Stimulated activated CD4-positive, alpha-beta T cell treated with anti-CD3 and anti-CD28 coated beads, TNF-alpha, amount 100 ng/mL, for 48 hours (primary cell): ENCODE measurements at regions not wholly inside any gene's neighbourhood (a gene's known extent, or its start where the extent isn't known, plus 50 kb on each side); places are given as distances from the start of the nearest gene placed in this dataset.
"Not testable (repeated sequence)": the region's sequence is repeated elsewhere in the genome, so short reads cannot be mapped to it uniquely, and the experiment has no call there.

ENCODE experiments used
- DNase-seq, 3 donors: peaks; one replicate each; pipeline ENCODE4 v3.0.0-alpha.2; 2020; ENCODE audit warnings: low read depth in 3 of 3

DNA sequence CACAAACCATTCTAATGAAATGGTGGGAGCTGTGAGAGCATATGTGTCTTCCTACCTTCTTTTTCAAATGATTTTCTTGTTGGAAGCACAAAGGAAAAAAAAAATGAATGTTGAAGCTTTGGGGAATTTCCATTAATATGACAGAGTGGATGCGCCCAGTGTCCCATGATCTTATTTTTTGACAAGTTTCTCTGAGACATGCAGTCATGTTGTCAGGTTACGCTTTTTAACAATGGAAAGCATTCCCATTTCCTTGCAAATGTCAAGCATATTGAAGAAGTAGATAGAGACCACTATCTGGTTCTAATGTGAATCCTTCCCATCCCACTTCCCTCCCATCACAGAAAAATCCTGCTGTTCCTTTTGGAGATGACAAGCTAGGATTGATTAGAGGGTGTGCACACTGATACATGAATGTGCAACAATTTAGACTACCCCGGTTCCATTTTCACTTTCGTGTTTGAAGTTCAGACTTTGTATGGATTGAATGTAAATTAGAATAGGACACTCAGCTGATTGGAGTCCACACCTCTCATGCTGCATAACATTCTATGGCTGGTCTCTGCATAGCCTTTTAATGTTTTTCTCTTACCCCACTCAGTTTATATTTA is 919.4 kb downstream of the TLE4 start:
- DNase-seq, result no peak

DNA sequence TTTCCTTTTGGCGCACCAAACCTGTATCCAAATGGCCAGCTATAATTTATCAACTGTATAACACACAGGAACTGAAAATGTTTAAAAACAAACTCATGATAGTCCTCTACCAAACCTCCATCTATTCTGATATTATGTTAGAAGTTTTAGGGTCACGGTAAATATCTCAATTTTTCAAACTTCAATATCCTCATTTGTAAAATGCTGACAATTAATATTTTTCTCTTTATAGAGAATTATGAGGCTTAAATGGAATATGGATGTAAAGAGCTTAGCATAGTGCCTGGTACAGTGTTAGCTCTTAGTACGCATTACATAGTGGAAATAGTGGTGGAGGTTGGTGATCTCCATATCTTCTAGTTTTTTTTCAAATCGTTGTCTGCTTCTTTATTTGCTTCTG is 917.6 kb downstream of the TLE4 start:
- DNase-seq, result no peak

DNA sequence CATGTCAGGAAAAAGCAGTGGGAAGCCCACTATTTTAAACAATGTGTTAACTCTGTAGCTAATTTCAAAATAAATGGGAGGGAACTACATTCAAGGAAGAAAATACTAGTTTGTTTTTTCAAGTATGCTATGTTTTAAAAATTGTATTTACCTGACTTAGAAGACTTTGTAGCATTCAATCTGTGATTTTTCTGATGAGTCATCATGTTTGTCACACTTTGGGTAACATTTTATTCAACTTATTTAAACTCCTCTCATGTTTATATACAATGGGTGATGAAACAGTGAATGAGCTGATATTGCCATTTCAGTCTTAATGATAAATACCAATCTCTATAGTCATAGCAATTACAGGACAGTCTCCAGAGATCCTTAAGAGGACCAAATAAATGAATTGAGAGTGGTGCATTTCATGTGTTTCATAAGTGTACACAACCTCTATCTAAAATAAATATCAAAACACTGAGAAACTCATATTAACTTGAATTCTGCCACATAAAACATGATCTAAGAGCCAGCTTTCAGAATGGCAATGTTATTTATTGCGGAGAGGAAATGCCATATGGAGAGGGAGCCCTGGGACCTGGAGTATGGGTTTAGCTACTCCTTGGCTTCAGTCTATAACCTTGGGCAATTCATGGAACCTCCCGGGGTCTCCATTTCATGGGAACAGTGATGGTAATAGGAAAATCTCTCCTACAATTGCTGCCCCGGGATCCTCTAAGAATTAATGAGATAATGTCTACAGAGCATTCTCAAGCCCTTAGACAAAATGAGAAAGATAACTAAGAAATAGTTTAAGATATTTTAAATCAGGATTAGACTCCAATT is 913.9 kb downstream of the TLE4 start:
- DNase-seq, result no peak

DNA sequence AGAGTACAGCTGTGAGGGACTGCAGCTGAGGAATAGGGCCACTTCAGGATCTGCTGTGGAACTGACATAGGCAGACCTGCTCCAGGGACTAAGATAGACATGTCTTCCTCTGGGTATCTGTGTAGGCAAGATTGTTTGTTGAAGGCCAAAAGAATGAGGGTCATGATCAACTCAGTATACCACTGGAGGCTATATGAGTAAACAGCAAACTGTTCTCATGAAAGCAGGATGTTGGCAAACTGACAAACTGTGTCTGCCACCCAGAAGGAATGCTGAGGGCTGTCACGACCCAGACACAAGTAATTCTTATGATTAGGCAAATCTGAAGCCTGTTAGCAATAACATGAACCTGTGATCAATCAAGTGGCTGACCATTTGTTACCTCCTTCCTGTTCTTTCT is 910.5 kb downstream of the TLE4 start:
- not testable (repeated sequence) for DNase-seq

DNA sequence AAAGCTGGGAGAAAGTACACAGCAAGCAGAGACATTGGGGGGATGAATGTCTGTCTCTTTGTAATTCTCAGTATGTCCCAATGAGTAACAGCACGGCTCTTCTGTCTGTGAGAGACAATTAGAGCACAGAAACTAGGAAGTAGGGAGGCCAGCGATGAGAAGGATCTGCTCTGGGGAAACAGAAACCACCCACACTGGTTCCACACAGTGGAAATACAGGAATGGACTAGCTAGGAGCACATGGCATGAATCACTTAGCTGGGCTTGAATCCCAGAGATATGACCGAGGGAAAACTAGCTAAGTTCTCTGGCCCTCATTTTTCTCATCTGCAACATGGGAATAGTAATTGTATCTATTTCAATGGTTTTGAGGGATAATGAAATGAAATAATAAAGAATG is 895.9 kb downstream of the TLE4 start:
- no peak for DNase-seq

DNA sequence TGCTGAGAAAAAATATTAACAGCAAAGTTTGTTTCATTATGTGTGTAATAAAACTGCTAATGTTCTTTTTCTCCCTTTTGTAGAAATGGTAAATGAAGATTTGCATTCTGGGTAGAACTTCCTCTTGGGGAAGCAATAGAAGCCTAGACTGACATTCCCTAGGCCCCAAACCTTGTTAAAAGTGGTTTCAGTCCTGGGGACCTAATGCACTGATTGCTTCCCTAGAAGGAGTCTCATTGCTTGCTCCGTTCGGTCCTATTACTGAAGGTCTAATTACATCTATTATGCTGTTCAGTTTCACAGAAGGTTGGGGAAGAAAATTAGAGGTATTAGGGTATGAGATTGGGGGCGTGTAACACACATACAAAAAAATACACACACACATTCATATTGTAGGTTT is 893.8 kb downstream of the TLE4 start:
- DNase-seq, result no peak

DNA sequence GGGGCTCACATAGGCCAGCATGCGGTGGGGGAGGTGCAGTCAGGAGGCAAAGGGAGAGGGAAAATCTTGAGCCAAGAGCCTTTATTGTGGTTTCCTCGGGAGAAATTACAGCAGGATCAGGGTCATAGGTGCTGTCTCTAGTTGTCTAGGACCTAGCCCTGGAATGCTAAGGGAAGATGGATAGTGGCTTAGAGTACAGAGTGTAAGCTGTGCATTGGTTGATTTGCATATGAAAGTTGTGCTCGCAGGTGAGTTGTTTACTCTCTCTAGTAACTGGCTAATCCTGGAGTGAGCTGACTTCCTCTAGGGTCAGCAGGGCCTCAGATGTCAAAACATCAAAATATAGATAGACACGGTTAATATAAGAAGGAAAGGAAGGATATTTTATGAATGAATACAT is 877.7 kb downstream of the TLE4 start:
- no peak for DNase-seq

DNA sequence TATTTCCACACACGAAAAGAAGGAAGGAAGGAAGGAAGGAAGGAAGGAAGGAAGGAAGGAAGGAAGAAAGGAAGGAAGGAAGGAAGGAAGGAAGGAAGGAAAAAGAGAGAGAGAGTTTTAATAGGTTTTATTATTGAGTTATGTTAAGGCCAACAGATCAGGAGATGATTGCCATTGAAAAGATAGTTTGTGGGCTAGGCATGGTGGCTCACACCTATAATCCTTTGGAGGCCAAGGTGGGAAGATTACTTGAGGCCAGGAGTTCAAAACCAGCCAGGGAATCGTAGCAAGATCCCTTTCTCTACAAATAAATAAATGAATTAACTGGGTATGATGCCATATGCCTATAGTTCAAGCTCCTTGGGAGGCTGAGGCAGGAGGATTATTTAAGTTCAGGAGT is 877.2 kb downstream of the TLE4 start:
- no peak for DNase-seq

DNA sequence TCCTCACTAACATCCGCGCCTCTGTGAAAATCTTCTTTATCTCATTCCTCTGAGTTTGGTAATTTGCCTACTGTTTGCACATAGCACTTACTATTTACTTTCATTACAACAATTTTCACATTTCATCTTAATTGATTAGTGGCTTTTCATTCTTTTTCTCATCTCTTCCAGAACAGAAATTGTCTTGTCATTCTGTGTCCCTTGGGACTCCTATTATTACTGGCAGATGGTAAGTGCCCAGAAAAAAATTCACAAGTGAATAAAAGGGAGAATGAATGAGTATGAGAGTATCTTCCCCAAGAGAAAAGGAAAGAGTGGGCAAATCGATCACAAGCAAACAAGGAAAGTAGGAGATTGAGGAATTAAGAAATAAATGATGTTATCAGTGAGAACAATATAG is 876.1 kb downstream of the TLE4 start:
- DNase-seq, result no peak

DNA sequence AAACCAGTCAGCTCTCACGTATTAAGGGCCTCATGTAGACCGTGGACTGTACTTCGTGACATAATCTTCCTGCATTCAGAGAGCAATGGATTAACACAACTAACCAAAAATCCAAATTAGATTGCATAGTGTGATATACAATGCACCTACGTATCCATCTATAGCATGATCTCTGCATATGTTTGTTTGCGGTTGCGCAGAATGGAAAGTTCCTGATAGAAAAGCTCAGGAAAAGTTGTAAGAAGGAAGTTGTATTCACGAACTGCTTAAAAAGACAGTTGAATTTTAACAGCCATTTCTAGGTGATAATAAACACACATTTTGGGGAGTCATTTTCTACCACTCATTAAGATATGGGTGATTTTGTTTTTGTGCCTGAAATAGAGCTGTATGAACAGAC is 869.0 kb downstream of the TLE4 start:
- DNase-seq, result no peak

DNA sequence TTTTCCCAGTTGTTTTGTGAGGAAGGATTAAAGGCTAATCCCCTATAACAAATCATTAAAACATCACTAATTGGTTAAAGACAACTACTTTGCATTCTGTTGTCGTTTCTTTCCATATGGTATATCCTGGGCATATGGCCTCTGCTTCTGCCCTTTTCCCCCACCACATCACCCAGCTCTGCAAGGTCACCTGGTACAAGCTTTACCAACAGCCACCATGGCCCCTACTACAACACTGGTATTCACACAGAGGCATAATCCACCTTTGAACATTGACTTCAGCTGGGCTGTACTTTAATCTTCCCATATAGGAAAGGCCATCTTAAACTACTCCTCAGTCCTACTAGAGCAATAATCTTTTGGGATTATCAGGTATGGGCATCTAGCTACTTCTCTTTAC is 866.1 kb downstream of the TLE4 start:
- DNase-seq, result no peak

DNA sequence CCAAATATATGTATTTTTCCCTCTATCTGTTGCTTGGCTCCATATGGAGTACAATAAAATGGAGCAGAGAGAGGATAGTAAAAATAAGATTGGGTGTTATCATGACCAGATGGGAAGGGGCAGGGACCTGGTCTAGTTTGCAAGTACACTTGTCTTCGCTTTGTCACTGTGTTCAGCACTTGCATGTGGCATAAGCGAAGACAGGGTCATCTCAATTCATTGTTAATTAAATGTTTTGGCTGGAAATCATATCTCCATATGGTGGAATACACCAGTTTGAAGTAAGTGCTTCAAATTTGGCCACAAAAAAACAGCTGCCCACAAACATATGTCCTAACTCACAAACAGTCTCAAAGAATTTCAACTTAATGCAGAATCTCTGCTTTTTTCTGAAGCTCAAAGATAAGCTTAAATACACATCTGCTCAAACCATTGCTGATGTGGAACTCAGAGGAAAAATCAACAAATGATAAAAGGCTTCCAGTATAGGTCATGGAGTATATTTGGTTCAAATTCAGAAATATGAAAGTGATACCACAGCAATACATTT is 865.4 kb downstream of the TLE4 start:
- no peak for DNase-seq

DNA sequence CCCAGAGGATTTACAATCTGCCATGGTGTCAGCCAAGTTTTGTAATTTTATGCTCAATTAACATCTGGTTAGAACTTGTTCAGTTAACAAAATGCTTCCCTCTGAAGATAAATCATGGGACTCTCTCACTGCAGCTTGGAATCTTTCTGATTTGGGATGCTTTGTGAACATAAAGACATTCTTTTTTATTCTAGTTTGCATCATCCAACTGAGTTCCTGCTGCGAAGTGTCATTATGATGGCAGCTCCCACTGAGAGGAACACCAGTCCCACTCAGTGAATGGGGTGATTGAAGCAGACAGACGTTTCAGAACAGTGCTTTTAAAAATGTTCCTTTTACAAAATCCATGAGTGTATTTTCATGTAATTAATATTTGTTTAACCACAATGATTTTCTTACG is 863.8 kb downstream of the TLE4 start:
- no peak for DNase-seq

DNA sequence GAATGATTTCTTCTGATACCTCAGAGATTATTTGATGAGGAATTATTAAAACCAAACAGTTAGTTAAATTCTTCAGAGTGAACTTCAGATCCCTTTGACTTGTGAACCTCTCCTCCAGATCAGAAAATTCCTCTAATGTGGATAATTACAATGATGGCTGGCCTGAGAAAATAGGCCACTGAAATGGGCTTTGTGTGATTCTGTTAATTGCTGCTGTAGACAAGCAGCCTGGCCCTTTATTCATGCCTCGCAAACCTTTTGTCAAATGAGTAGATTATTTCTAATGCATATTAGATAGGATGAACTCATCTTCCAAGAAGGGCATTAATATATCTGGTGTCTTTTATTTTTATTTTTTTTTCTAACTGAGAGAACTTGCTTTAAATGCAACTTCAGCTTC is 855.2 kb downstream of the TLE4 start:
- no peak for DNase-seq

DNA sequence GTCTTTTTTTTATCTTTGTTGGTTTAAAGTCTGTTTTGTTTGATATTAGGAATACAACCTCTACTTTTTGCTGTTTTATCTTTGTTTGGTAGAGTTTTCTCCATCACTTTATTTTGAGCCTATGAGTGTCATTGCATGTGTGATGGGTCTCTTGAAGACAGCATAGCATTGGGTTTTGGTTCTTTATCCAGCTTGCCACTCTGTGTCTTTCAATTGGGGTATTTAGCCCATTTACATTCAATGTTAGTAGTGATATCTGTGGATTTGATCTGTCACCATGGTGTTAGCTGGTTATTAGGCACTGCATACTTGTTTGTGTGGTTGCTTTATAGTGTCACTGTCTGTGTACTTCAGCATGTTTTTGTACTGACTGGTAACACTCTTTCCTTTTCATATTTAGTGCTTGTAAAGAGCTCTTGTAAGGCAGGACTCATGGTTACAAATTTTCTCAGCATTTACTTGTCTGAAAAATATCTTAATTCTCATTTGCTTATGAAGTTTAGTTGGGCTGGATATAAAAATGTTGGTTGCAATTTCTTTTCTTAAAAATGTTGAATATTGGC is 845.5 kb downstream of the TLE4 start:
- no peak for DNase-seq

DNA sequence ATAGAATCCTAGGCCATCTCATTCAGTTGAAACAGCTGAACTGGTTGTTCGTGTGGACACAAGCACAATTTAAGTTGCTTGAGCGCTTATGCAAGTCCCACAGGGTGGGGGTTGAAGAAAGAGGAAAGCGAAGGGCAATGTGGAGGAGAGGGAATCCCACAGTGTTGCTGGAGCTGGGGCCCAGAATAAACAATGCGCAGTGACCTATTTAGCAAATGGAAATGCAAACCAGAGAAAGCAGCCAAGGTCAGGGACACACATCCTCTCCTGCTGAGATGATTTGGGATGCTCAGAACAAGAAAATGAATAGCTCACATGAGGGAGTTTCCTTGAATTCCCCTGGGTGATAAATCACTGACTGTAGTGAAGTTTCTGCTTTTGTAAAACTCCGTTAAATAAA is 838.3 kb downstream of the TLE4 start:
- no peak for DNase-seq

DNA sequence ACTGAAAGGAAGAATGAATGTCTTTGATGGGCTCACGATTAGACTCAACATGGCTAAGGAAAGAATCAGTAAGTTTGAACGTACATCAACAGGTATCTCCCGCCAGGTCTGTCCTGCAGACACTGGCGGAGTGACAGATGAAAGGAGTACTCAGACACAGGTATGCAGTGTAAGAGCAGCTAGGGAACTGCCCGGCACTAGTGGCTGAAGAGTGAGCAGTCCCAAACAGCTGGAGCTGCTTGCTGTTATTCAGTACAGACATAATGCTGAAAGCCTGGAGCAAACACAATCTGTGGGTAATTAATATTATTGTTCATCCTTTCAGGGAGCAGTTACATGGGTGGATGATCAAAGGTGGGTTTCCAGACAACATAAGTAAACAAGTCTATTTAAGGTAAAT is 835.5 kb downstream of the TLE4 start:
- DNase-seq, result no peak

DNA sequence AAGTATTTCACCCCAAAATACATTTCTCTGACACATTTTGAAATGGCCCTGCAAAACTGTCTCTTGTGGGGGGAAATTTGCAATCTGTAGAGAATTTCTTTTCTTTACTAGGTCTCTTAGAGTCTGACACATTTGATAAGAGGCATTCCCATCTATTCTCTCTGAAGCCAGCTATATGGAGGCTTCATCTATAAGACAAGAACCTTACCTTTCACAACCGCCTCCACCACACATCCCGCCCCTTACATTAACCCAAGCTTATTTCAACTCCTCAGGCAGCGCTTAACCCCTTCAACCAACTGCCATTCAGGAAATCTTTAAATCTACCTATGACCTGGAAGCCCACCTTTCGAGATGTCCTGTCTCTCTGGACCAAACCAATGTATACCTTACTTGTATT is 829.5 kb downstream of the TLE4 start:
- DNase-seq, result no peak

DNA sequence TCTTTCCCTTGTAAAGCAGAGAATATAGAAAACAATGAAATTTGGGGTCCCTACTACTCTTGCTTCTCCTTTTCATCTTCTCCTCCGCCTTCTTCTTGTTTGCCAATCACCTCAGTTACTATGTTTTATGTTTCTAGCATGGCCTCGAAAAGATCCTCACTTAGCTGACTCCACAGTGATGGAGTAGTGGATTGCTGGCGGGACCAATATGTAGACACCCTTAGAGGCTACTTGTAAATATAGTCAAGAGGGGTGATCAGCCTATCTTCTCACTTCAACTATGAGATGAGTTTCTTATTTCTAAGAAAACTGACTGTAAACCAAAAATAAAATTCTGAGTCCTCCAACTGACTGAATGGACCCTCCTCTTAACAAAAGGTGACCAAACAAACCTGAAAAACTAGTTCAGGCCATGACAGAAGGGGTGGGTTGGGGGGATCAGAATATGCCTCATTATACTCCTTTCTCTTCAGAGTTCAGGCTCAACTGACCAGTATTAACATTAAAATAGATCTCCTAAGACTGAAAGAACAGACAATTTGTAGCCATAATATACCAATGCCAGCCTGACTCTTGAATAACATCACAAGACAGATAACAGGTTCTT is 829.0 kb downstream of the TLE4 start:
- DNase-seq, result no peak

DNA sequence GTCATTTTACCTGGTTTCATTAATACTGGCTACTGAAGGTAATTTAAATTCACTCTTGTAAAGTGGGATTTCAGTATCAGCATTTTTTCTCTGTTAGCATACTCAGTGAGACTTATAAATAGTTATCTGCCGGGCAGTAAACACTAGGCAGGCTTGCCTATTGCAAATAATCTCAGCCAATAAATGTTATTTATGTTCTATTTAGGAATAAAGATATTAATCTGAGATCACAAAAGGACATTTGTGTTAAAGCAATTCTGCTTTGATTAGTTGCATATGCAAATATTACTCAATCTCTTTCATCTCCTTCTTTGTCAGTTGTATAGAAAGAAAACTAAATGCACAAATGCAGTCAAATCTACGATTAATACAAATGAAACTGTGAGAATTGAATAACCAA is 827.8 kb downstream of the TLE4 start:
- no peak for DNase-seq

DNA sequence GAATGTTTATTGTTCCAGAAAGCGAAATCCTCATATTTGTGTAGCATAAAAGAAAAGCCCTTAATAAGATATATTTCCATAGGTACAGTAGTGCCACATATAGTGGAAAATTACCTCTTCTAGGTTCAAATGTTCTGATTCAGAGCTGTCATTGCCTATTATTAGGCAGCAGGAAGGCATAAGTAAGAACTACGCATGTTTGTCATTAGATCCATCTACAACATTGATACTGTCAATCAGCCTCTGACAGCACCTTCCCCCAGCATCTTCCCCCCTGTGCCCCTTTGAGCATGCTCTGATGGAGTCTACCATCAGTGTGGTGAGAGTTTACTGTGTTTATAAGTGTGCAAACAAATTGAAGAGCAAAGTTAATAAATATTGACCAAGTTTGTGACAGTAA is 816.1 kb downstream of the TLE4 start:
- DNase-seq, result no peak

DNA sequence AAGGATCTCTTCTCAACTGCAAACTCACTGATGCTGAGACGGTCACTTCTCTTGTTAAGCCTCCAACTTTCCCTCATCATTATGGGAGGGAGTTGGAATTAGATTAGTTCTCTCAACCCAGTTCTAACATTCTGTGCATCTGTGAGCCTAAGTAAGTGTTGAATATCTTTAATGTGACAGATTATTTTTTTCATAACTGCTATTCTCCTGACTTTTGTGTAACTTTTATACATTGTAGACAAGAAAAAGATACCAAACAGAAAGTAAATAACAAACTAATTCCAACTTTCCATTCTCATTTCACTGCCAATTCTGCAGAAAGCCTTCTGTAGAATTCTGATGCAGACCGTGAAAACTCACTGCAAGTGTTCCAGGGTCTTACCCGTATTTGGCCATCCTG is 813.5 kb downstream of the TLE4 start:
- DNase-seq, result no peak

DNA sequence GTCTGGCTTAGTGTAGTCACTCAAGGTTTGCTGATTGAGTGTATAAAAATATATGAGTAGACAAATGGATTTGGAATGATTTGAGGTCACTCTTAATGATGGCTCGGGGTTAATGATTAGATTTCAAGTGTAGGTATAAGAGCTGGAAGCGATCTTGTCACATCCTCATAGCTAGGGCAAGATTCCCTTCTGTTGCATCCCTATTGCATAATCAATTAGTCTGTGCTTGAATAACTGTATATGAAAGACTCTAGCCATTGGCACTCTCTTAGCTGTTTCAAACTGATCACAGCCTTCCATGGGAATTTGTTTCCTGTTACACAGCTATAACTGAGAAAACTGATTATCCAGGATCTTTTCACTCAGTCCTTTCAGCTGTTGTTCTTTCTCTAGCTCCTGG is 811.6 kb downstream of the TLE4 start:
- no peak for DNase-seq
